SIG-M5 treated with dmso at 0.1 percent for 504 hours (cell line): ENCODE measurements at regions not wholly inside any gene's neighbourhood (a gene's known extent, or its start where the extent isn't known, plus 50 kb on each side); places are given as distances from the start of the nearest gene placed in this dataset.

Source experiments
- DNase-seq: peaks from one replicate; lab custom pipeline; 2025; ENCODE audit not compliant: unreplicated experiment; lab: John Stamatoyannopoulos, UW

- no peak for DNase-seq
These were observed 114.1 kb downstream of the SLC16A9 start for GRCh38 chr10:59595593-59595992.

- no peak for DNase-seq
These were observed 115.9 kb downstream of the SLC16A9 start for GRCh38 chr10:59593768-59594167.

- no peak for DNase-seq
These were observed 119.9 kb downstream of the SLC16A9 start for GRCh38 chr10:59589796-59590195.

GRCh38 chr10:59588791-59589190 lies 120.9 kb downstream of the SLC16A9 start:
- DNase-seq = no peak

- DNase-seq = no peak
These were observed 121.9 kb downstream of the SLC16A9 start for GRCh38 chr10:59587756-59588140.

GRCh38 chr10:59587083-59587755 lies 122.4 kb downstream of the SLC16A9 start:
- DNase-seq = no peak

GRCh38 chr10:59586407-59586891 lies 123.2 kb downstream of the SLC16A9 start:
- no peak for DNase-seq

- no peak for DNase-seq
These were observed 124.5 kb downstream of the SLC16A9 start for GRCh38 chr10:59585046-59585700.

- DNase-seq = no peak
These were observed 126.9 kb downstream of the SLC16A9 start for GRCh38 chr10:59582780-59583179.

- no peak for DNase-seq
These were observed 127.6 kb downstream of the SLC16A9 start for GRCh38 chr10:59582058-59582457.

- no peak for DNase-seq
These were observed 129.4 kb downstream of the SLC16A9 start for GRCh38 chr10:59580026-59580863.

GRCh38 chr10:59578741-59579140 lies 130.9 kb downstream of the SLC16A9 start:
- no peak for DNase-seq

GRCh38 chr10:59577984-59578383 lies 131.7 kb downstream of the SLC16A9 start:
- DNase-seq = peak; percentile 3

- no peak for DNase-seq
These were observed 134.4 kb downstream of the SLC16A9 start for GRCh38 chr10:59575269-59575668.

- no peak for DNase-seq
These were observed 146.1 kb downstream of the SLC16A9 start for GRCh38 chr10:59563531-59563930.

GRCh38 chr10:59562126-59562525 lies 147.5 kb downstream of the SLC16A9 start:
- no peak for DNase-seq

- DNase-seq = no peak
These were observed 148.1 kb downstream of the SLC16A9 start for GRCh38 chr10:59561477-59562121.

- DNase-seq = no peak
These were observed 148.7 kb downstream of the SLC16A9 start for GRCh38 chr10:59560990-59561389.

GRCh38 chr10:59560161-59560560 lies 149.5 kb downstream of the SLC16A9 start:
- DNase-seq = no peak

GRCh38 chr10:59558066-59558465 lies 151.6 kb downstream of the SLC16A9 start:
- DNase-seq = no peak

- DNase-seq = no peak
These were observed 152.0 kb downstream of the SLC16A9 start for GRCh38 chr10:59557642-59558041.
